ENCODE measurements at regions not wholly inside any gene's neighbourhood (a gene's known extent, or its start where the extent isn't known, plus 50 kb on each side); places are given as distances from the start of the nearest gene placed in this dataset.

GRCh38 chr20:22802296-22802695 is 217.9 kb upstream of the FOXA2 start:
- no peak for ATAC-seq
- H3K4me1 ChIP-seq, result peaks cover 0 to 26% (median 4%) of the 10 kb centered on the region in 12 donors
- H3K27me3 ChIP-seq, result no peaks in the 10 kb centered on the region
- no peaks in the 10 kb centered on the region for H3K9me3 ChIP-seq
- DNase-seq, result no peak
- no peak overlapping the region for H3K27ac ChIP-seq
- intact Hi-C loops (cut with DNase I), result no loop called here
- 86 to 96% (median 90%) methylated on average over 2 of the region's 2 CpGs for WGBS, 4 donors
- no peak for TF ChIP-seq POLR2A (IDR thresholded peaks at IDR 0.05)
- TF ChIP-seq, protein P1, sequence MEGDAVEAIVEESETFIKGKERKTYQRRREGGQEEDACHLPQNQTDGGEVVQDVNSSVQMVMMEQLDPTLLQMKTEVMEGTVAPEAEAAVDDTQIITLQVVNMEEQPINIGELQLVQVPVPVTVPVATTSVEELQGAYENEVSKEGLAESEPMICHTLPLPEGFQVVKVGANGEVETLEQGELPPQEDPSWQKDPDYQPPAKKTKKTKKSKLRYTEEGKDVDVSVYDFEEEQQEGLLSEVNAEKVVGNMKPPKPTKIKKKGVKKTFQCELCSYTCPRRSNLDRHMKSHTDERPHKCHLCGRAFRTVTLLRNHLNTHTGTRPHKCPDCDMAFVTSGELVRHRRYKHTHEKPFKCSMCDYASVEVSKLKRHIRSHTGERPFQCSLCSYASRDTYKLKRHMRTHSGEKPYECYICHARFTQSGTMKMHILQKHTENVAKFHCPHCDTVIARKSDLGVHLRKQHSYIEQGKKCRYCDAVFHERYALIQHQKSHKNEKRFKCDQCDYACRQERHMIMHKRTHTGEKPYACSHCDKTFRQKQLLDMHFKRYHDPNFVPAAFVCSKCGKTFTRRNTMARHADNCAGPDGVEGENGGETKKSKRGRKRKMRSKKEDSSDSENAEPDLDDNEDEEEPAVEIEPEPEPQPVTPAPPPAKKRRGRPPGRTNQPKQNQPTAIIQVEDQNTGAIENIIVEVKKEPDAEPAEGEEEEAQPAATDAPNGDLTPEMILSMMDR (IDR thresholded peaks at IDR 0.05), result no peak
- no peaks in the 10 kb centered on the region for H3K36me3 ChIP-seq
- H3K4me3 ChIP-seq, result no peak overlapping the region

DNA sequence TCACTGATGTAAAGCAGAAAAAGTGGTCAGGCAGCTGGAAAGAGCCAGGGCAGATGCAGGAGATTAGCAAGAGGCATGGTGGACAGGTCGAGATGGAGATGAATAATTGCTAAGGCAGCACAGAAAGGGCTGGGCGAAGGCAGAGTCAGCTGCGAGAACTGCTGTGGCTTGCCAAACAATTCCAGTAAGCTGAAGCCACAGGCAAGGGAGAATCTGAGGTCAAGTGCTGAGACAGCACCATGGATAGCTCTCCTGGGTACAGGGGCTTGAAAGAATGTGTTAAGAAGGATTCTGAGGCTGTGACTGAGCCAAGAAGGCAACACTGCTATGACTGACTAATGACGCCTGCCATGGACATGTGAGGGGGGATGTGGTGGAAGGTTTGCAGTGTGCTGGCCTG is 220.8 kb upstream of the FOXA2 start:
- Histone ChIP-seq H3K4me1 (peaks cover 0 to 29% (median 4%) of the 10 kb centered on the region in 12 donors), H3K36me3 (no peaks in the 10 kb centered on the region), H3K9me3 (no peaks in the 10 kb centered on the region), H3K27ac (peak overlapping the region in 1 of 12 donors; percentile 25), H3K27me3 (no peaks in the 10 kb centered on the region), H3K4me3 (no peak overlapping the region)
- peak; percentile 59 to 89 (median 77) for ATAC-seq
- intact Hi-C loops (cut with DNase I), result no loop called here
- no peak for TF ChIP-seq POLR2A (IDR thresholded peaks at IDR 0.05)
- TF ChIP-seq, protein P1 (IDR thresholded peaks at IDR 0.05), result no peak
- DNase-seq, result peak in 3 of 5 donors; percentile 46 to 47 (median 46)
- 64 to 69% (median 65%) methylated on average over 4 of the region's 4 CpGs for WGBS, 4 donors

GRCh38 chr20:22805996-22806395 is 221.6 kb upstream of the FOXA2 start:
- DNase-seq (no peak), ATAC-seq (peak in 1 of 4 donors; percentile 20)
- peaks cover 0 to 29% (median 4%) of the 10 kb centered on the region in 12 donors for H3K4me1 ChIP-seq
- H3K27me3 ChIP-seq, result no peaks in the 10 kb centered on the region
- H3K27ac ChIP-seq, result no peak overlapping the region
- H3K9me3 ChIP-seq, result no peaks in the 10 kb centered on the region
- H3K4me3 ChIP-seq, result no peak overlapping the region
- no peaks in the 10 kb centered on the region for H3K36me3 ChIP-seq
- TF ChIP-seq, protein P1 (IDR thresholded peaks at IDR 0.05), result no peak
- no peak for TF ChIP-seq POLR2A (IDR thresholded peaks at IDR 0.05)
- intact Hi-C loops (cut with DNase I), result no loop called here
- 67 to 78% (median 74%) methylated on average over 3 of the region's 3 CpGs for WGBS, 4 donors

GRCh38 chr20:22807045-22807444 is 222.7 kb upstream of the FOXA2 start:
- TF ChIP-seq, protein P1 (IDR thresholded peaks at IDR 0.05), result no peak
- TF ChIP-seq POLR2A (IDR thresholded peaks at IDR 0.05), result no peak
- no peak for DNase-seq
- no peak overlapping the region for H3K27ac ChIP-seq
- peaks cover 0 to 22% (median 4%) of the 10 kb centered on the region in 12 donors for H3K4me1 ChIP-seq
- H3K9me3 ChIP-seq, result no peaks in the 10 kb centered on the region
- H3K4me3 ChIP-seq, result no peak overlapping the region
- H3K36me3 ChIP-seq, result no peaks in the 10 kb centered on the region
- no peak for ATAC-seq
- no peaks in the 10 kb centered on the region for H3K27me3 ChIP-seq
- WGBS, 4 donors, result 64 to 84% (median 73%) methylated on average over 3 of the region's 3 CpGs
- intact Hi-C loops (cut with DNase I), result no loop called here

All from heart left ventricle (tissue), 16 donors.